ENCODE measurements at regions not wholly inside any gene's neighbourhood (a gene's known extent, or its start where the extent isn't known, plus 50 kb on each side); places are given as distances from the start of the nearest gene placed in this dataset.
"Not testable (repeated sequence)": the region's sequence is repeated elsewhere in the genome, so short reads cannot be mapped to it uniquely, and the experiment has no call there.

- intact Hi-C loops (cut with DNase I) = no loop called here
- Histone ChIP-seq H3K4me1 (replicated peaks) (no peaks in the 10 kb centered on the region), H3K9me3 (no peaks in the 10 kb centered on the region), H3K4me3 (no peak overlapping the region), H3K27me3 (replicated peaks; ENCODE audit: insufficient read depth) (no peaks in the 10 kb centered on the region), H3K27ac (no peak overlapping the region), H3K36me3 (no peaks in the 10 kb centered on the region)
- DNase-seq (ENCODE audit: low spot score) = no peak
- WGBS = 97% methylated on average over 45 of the region's 46 CpGs
- TF ChIP-seq POLR2AphosphoS5 (IDR thresholded peaks at IDR 0.05) (no peak), CTCF (IDR thresholded peaks at IDR 0.05) (no peak), POLR2A (IDR thresholded peaks at IDR 0.05) (no peak)
Measured at GRCh38 chr16:63129411-63130125, 1093.3 kb upstream of the CDH8 start.

- 97% methylated on average over 23 of the region's 23 CpGs for WGBS
- DNase-seq (ENCODE audit: low spot score); H3K4me1 ChIP-seq (replicated peaks); intact Hi-C loops (cut with DNase I); H3K27ac ChIP-seq; H3K36me3 ChIP-seq; H3K9me3 ChIP-seq; H3K4me3 ChIP-seq; H3K27me3 ChIP-seq (replicated peaks; ENCODE audit: insufficient read depth): not testable (repeated sequence)
Measured at GRCh38 chr16:63119905-63120304, 1083.7 kb upstream of the CDH8 start.

- 74% methylated on average over 2 of the region's 2 CpGs for WGBS
- Histone ChIP-seq H3K4me3 (no peak overlapping the region), H3K9me3 (no peaks in the 10 kb centered on the region), H3K27ac (no peak overlapping the region), H3K36me3 (no peaks in the 10 kb centered on the region), H3K27me3 (replicated peaks; ENCODE audit: insufficient read depth) (no peaks in the 10 kb centered on the region), H3K4me1 (replicated peaks) (no peaks in the 10 kb centered on the region)
- intact Hi-C loops (cut with DNase I) = no loop called here
- DNase-seq (ENCODE audit: low spot score) = no peak
- TF ChIP-seq POLR2AphosphoS5 (IDR thresholded peaks at IDR 0.05) (no peak), CTCF (IDR thresholded peaks at IDR 0.05) (no peak), POLR2A (IDR thresholded peaks at IDR 0.05) (no peak)
Measured at GRCh38 chr16:63100082-63100481, 1063.8 kb upstream of the CDH8 start.

GRCh38 chr16:63096857-63097256, 1060.6 kb upstream of the CDH8 start:
- WGBS = 95% methylated on average over 5 of the region's 5 CpGs
- intact Hi-C loops (cut with DNase I) = no loop called here
- no peak for DNase-seq (ENCODE audit: low spot score)
- no peak overlapping the region for H3K4me3 ChIP-seq
- TF ChIP-seq POLR2A (IDR thresholded peaks at IDR 0.05) (no peak), POLR2AphosphoS5 (IDR thresholded peaks at IDR 0.05) (no peak), CTCF (IDR thresholded peaks at IDR 0.05) (no peak)
- no peaks in the 10 kb centered on the region for H3K9me3 ChIP-seq
- no peaks in the 10 kb centered on the region for H3K27me3 ChIP-seq (replicated peaks; ENCODE audit: insufficient read depth)
- H3K27ac ChIP-seq = no peak overlapping the region
- no peaks in the 10 kb centered on the region for H3K4me1 ChIP-seq (replicated peaks)
- H3K36me3 ChIP-seq = no peaks in the 10 kb centered on the region

- DNase-seq (ENCODE audit: low spot score) = no peak
- Histone ChIP-seq H3K4me1 (replicated peaks) (no peaks in the 10 kb centered on the region), H3K27ac (no peak overlapping the region), H3K27me3 (replicated peaks; ENCODE audit: insufficient read depth) (no peaks in the 10 kb centered on the region), H3K9me3 (no peaks in the 10 kb centered on the region), H3K4me3 (no peak overlapping the region), H3K36me3 (no peaks in the 10 kb centered on the region)
- TF ChIP-seq POLR2A (IDR thresholded peaks at IDR 0.05) (no peak), CTCF (IDR thresholded peaks at IDR 0.05) (no peak), POLR2AphosphoS5 (IDR thresholded peaks at IDR 0.05) (no peak)
- intact Hi-C loops (cut with DNase I) = no loop called here
Measured at GRCh38 chr16:63092736-63093135, 1056.5 kb upstream of the CDH8 start.

Measured in prostate gland (tissue), 2 donors.